ENCODE measurements at regions not wholly inside any gene's neighbourhood (a gene's known extent, or its start where the extent isn't known, plus 50 kb on each side); places are given as distances from the start of the nearest gene placed in this dataset.

GRCh38 chr15:47196048-47196447 lies 521.3 kb upstream of the SEMA6D start (continued):
- no peak for TF ChIP-seq SIN3A (IDR thresholded peaks at IDR 0.05; ENCODE audit: low read depth, low read length)
- peak; percentile 62 to 87 (median 79) for TF ChIP-seq CTCF (IDR thresholded peaks at IDR 0.05 in 2 of 3, conservative IDR thresholded peaks at IDR 0.05 in 1 of 3; ENCODE audit: control insufficient read depth in 2 of 3, extremely low read depth in 1 of 3, insufficient read depth in 1 of 3, low read depth in 3 of 3, low read length in 3 of 3)
- TF ChIP-seq CREB1 (IDR thresholded peaks at IDR 0.05; ENCODE audit: low read depth) = no peak
- TF ChIP-seq PAX8 (IDR thresholded peaks at IDR 0.05) = no peak
- no peak for TF ChIP-seq SUPT20H (IDR thresholded peaks at IDR 0.05; ENCODE audit: borderline replicate concordance, control insufficient read depth, low read depth, low read length)
- no peak for TF ChIP-seq BCL11A (IDR thresholded peaks at IDR 0.05; ENCODE audit: low read depth, low read length)
- no peak for TF ChIP-seq CBX3 (IDR thresholded peaks at IDR 0.05; ENCODE audit: borderline replicate concordance, low read depth)
- no peak for TF ChIP-seq CHD2 (IDR thresholded peaks at IDR 0.05; ENCODE audit: borderline replicate concordance, low read depth, low read length)
- no peak for TF ChIP-seq SKIL (IDR thresholded peaks at IDR 0.05; ENCODE audit: low read depth, poor library complexity, severe bottlenecking)
- TF ChIP-seq RAD21 (IDR thresholded peaks at IDR 0.05; ENCODE audit: insufficient read depth, low read depth, low read length) = peak; percentile 87
- TF ChIP-seq NKRF (conservative IDR thresholded peaks at IDR 0.05) = no peak
- TF ChIP-seq ETV6 (conservative IDR thresholded peaks at IDR 0.05 in 1 of 2, IDR thresholded peaks at IDR 0.05 in 1 of 2; ENCODE audit: borderline replicate concordance in 1 of 2, low read depth in 1 of 2) = no peak
- no peak for TF ChIP-seq FOS (IDR thresholded peaks at IDR 0.05; ENCODE audit: borderline replicate concordance, extremely low read depth, insufficient read length)
- no peak for TF ChIP-seq EZH2 (IDR thresholded peaks at IDR 0.05; ENCODE audit: borderline replicate concordance, control insufficient read depth, low read depth, low read length)
- no peak for TF ChIP-seq TCF3 (IDR thresholded peaks at IDR 0.05; ENCODE audit: borderline replicate concordance, insufficient read depth, low read depth, low read length)
- TF ChIP-seq STAT3 (IDR thresholded peaks at IDR 0.05; ENCODE audit: low read depth, low read length) = no peak
- TF ChIP-seq ELK1 (IDR thresholded peaks at IDR 0.05; ENCODE audit: low read depth, low read length) = no peak

Measured in GM12878 (cell line).